ENCODE measurements at regions not wholly inside any gene's neighbourhood (a gene's known extent, or its start where the extent isn't known, plus 50 kb on each side); places are given as distances from the start of the nearest gene placed in this dataset.

DNA sequence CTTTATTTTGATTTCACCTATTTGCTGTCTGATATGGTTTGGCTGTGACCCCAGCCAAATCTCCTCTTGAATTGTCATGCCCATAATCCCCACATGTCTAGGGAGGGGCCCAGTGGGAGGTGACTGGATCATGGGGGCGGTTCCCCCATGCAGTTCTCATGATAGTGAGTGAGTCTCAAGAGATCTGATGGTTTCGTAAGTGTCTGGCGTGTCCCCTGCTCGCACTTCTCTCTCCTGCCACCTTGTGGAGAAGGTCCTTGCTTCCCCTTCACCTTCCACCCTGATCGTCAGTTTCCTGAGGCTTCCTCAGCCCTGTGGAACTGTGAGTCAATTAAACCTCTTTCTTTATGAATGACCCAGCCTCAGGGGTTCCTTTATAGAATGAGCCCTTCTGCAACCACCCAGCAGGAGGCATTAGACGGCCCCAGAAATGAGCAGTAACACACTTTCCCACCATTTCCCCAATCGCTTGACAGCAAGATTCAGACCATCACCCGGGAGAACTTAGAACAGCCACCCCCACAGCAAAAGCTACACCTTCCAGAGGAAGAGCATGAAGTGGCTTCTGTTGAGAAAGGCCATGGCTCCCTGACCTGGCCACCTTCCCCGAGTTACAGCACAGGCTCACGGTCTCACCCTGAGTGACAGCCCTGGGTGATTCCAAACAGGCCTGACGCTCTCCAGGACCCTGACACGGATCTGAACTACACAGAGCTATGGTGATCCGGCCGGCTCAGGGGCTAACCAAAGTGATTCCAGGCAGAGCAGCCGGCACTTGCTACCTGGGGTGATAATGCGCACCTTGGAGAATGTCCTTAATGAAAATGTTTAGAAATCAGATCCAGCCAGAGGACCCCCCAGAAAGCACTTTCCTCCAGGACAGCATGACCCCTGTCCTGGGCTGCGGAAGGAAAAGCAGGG is 131.2 kb upstream of the CDH4 start:
- TF ChIP-seq, protein P1, sequence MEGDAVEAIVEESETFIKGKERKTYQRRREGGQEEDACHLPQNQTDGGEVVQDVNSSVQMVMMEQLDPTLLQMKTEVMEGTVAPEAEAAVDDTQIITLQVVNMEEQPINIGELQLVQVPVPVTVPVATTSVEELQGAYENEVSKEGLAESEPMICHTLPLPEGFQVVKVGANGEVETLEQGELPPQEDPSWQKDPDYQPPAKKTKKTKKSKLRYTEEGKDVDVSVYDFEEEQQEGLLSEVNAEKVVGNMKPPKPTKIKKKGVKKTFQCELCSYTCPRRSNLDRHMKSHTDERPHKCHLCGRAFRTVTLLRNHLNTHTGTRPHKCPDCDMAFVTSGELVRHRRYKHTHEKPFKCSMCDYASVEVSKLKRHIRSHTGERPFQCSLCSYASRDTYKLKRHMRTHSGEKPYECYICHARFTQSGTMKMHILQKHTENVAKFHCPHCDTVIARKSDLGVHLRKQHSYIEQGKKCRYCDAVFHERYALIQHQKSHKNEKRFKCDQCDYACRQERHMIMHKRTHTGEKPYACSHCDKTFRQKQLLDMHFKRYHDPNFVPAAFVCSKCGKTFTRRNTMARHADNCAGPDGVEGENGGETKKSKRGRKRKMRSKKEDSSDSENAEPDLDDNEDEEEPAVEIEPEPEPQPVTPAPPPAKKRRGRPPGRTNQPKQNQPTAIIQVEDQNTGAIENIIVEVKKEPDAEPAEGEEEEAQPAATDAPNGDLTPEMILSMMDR (IDR thresholded peaks at IDR 0.05), result peak; percentile 62
- Mint-ChIP-seq H3K27me3 (ENCODE audit: unreplicated experiment) (no peaks in the 10 kb centered on the region), H3K36me3 (ENCODE audit: unreplicated experiment) (no peaks in the 10 kb centered on the region), H3K4me1 (ENCODE audit: unreplicated experiment) (peaks cover 10% of the 10 kb centered on the region), H3K27ac (ENCODE audit: unreplicated experiment) (no peak overlapping the region), H3K4me3 (ENCODE audit: unreplicated experiment) (no peak overlapping the region), H3K9me3 (ENCODE audit: unreplicated experiment) (no peaks in the 10 kb centered on the region)
- peak; percentile 79 for DNase-seq (ENCODE audit: extremely low spot score, unreplicated experiment)

DNA sequence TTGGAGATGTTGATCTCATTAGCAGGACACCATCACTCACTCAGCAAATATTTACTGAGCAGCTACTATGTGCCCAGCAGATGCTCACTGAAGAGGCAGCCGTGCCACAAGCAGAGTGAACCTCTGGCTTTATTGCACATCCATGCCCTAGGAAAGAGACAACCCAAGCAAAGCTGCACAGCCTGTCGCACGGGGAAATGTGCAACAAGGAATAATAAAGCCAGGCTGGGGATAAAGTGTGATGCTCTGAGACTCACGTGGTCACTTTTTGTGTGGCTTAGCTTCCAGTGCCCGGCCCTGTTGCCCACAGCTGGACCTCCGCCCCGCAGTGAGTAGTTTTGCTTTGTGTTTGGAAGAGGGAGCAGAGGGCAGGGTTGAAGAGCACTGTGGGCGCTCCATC is 130.4 kb upstream of the CDH4 start:
- TF ChIP-seq, protein P1 (IDR thresholded peaks at IDR 0.05), result no peak
- Mint-ChIP-seq H3K36me3 (ENCODE audit: unreplicated experiment) (no peaks in the 10 kb centered on the region), H3K27ac (ENCODE audit: unreplicated experiment) (no peak overlapping the region), H3K27me3 (ENCODE audit: unreplicated experiment) (no peaks in the 10 kb centered on the region), H3K4me3 (ENCODE audit: unreplicated experiment) (no peak overlapping the region), H3K4me1 (ENCODE audit: unreplicated experiment) (peaks cover 10% of the 10 kb centered on the region), H3K9me3 (ENCODE audit: unreplicated experiment) (no peaks in the 10 kb centered on the region)
- DNase-seq (ENCODE audit: extremely low spot score, unreplicated experiment), result peak; percentile 76

DNA sequence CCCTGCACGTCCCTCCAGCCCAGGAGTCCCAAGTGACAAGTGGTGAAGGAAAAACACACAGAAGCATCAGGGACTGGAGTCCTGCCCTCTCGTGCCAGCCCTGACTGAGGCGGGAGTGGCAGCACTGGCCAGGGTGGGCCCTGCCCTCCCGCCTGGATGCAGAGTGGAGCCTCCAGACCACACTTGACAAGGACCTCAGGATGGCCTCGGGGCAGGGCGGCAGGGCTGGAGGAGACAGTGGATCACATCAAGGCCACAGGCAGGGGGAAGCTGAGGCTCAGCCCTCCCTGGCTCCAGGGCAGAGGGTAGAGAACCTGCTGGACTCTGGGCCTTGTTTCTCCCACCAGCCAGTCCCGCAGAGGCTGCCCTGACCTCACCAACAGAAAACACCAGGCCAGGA is 128.8 kb upstream of the CDH4 start:
- Mint-ChIP-seq H3K4me3 (ENCODE audit: unreplicated experiment) (no peak overlapping the region), H3K27me3 (ENCODE audit: unreplicated experiment) (no peaks in the 10 kb centered on the region), H3K27ac (ENCODE audit: unreplicated experiment) (no peak overlapping the region), H3K4me1 (ENCODE audit: unreplicated experiment) (peaks cover 2% of the 10 kb centered on the region), H3K36me3 (ENCODE audit: unreplicated experiment) (no peaks in the 10 kb centered on the region), H3K9me3 (ENCODE audit: unreplicated experiment) (no peaks in the 10 kb centered on the region)
- TF ChIP-seq, protein P1 (IDR thresholded peaks at IDR 0.05), result no peak
- peak; percentile 82 for DNase-seq (ENCODE audit: extremely low spot score, unreplicated experiment)

DNA sequence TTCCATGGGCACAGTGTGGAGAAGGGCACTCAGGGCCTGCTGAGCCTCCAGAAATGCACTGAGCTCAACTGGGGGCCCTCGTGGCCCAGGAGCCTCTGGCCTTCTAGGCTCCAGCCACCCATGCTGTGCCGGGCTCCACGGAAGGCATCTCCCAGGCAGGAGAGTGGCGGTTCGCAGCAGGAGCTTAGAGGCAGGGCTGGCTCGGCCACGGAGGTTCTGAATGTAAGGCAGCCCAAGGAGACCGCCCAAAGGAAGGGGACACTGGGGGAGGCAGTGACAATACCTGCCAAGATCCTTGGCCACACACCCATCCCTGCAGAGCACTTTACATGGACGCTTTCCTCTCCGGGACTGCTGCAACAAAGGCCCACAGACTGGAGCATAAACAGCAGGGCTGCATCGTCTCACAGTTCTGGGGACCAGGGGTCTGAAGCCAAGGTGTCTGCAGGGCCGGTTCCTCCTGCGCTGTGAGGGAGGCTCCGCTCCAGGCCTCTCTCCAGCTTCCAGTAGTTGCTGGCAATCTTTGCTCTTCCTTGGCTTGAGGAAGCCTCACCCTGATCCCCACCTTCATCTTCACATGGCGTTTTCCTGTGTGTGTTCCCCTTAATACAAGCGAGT is 128.2 kb upstream of the CDH4 start:
- H3K4me3 Mint-ChIP-seq (ENCODE audit: unreplicated experiment), result no peak overlapping the region
- H3K4me1 Mint-ChIP-seq (ENCODE audit: unreplicated experiment), result peaks cover 2% of the 10 kb centered on the region
- H3K36me3 Mint-ChIP-seq (ENCODE audit: unreplicated experiment), result no peaks in the 10 kb centered on the region
- no peaks in the 10 kb centered on the region for H3K9me3 Mint-ChIP-seq (ENCODE audit: unreplicated experiment)
- TF ChIP-seq, protein P1 (IDR thresholded peaks at IDR 0.05), result no peak
- DNase-seq (ENCODE audit: extremely low spot score, unreplicated experiment), result peak; percentile 80
- no peak overlapping the region for H3K27ac Mint-ChIP-seq (ENCODE audit: unreplicated experiment)
- H3K27me3 Mint-ChIP-seq (ENCODE audit: unreplicated experiment), result no peaks in the 10 kb centered on the region

DNA sequence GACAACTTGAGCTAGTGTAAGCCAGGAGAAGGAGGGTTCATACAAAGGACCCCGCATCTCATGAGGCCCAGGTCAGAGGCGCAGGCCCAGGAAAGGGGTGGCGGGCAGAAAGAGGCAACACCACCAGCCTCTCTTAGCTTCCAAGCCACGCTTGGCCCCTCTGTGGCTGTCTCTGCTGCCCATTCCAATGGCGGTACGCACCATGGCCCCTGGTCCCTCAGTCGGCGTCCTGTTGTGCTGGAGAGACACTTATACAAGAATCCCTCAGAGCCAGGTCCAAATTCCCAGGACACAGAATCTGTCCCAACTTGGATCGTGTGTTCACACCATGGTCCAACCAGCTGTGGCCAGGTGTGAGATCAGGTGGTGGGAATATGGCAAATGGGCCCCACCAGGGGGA is 127.0 kb upstream of the CDH4 start:
- no peak overlapping the region for H3K4me3 Mint-ChIP-seq (ENCODE audit: unreplicated experiment)

More for the DNA sequence above, 127.0 kb upstream of the CDH4 start:
- Mint-ChIP-seq H3K27ac (ENCODE audit: unreplicated experiment) (no peak overlapping the region), H3K36me3 (ENCODE audit: unreplicated experiment) (no peaks in the 10 kb centered on the region), H3K4me1 (ENCODE audit: unreplicated experiment) (peaks cover 2% of the 10 kb centered on the region), H3K9me3 (ENCODE audit: unreplicated experiment) (no peaks in the 10 kb centered on the region), H3K27me3 (ENCODE audit: unreplicated experiment) (no peaks in the 10 kb centered on the region)
- DNase-seq (ENCODE audit: extremely low spot score, unreplicated experiment), result peak; percentile 79
- TF ChIP-seq, protein P1 (IDR thresholded peaks at IDR 0.05), result no peak
